Muscle layer of colon (tissue), 2 donors: ENCODE measurements at regions not wholly inside any gene's neighbourhood (a gene's known extent, or its start where the extent isn't known, plus 50 kb on each side); places are given as distances from the start of the nearest gene placed in this dataset.
"Not testable (repeated sequence)": the region's sequence is repeated elsewhere in the genome, so short reads cannot be mapped to it uniquely, and the experiment has no call there.

Experiments used
- H3K27ac ChIP-seq: one replicate; pipeline ENCODE4 v1.7.0; 2013; ENCODE audit warnings: low read depth, mild to moderate bottlenecking, low read length, moderate library complexity
- H3K27me3 ChIP-seq, 2 donors: one replicate each; pipeline ENCODE4 v1.7.0; 2013; ENCODE audit warnings: low read length in 2 of 2, mild to moderate bottlenecking in 2 of 2; ENCODE audit not compliant: insufficient read depth in 2 of 2, control insufficient read depth in 1 of 2
- H3K36me3 ChIP-seq: one replicate; pipeline ENCODE4 v1.7.0; 2013; ENCODE audit warnings: mild to moderate bottlenecking, low read length; ENCODE audit not compliant: insufficient read depth
- H3K4me1 ChIP-seq: one replicate; pipeline ENCODE4 v1.7.0; 2013; ENCODE audit warnings: mild to moderate bottlenecking, low read length; ENCODE audit not compliant: insufficient read depth
- H3K4me3 ChIP-seq, 2 donors: one replicate each; pipeline ENCODE4 v1.7.0; 2013; ENCODE audit warnings: low read length in 2 of 2, low read depth in 1 of 2, mild to moderate bottlenecking in 1 of 2, moderate library complexity in 1 of 2
- H3K9ac ChIP-seq: one replicate; pipeline ENCODE4 v1.7.0; 2013; ENCODE audit warnings: low read length
- H3K9me3 ChIP-seq: one replicate; pipeline ENCODE4 v1.7.0; 2013; ENCODE audit warnings: mild to moderate bottlenecking, low read length
- donor health status: abdominal sarcoma.
- donor health status: Adenocarcinoma of cecum.

DNA sequence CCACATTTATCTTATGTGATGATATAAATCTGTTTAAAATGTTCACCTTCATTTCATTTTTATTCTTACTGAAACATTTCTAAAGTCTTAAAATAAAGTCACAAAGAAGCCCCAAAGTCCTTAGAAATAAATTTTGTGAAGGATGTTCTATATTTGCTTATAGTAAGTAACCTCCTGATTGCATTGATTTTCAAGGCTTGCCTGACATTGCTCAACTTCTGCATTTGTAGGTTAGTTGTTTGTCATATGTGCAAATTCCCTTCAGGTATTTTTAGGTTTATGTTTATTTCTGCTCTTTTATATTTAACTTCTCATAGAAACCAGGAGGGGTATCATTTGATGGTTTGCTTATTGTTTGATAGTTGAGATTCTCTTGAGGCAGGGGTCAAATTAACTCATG, 417.8 kb downstream of the ARL4A start:
- Histone ChIP-seq H3K9me3 (no peaks in the 10 kb centered on the region), H3K4me3 (no peak overlapping the region), H3K9ac (no peak overlapping the region), H3K4me1 (no peaks in the 10 kb centered on the region), H3K36me3 (no peaks in the 10 kb centered on the region), H3K27me3 (no peaks in the 10 kb centered on the region), H3K27ac (no peak overlapping the region)

DNA sequence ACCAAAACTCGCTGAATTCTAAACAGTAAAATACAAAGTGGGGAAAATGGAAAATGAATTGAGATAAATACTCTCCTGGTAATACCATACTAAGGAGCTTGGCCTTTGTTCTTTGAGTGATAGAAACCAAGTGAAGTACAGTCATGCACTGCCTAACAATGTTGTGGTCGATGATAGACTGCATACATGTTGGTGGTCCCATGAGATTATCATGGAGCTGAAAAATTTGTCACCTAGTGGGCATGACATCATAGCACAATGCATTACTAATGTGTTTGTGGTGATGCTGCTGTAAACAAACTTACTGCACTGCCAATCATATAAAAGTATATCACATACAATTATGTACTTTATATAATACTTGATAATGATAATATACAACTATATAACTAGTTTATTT, 419.1 kb downstream of the ARL4A start:
- Histone ChIP-seq H3K27ac (no peak overlapping the region), H3K36me3 (no peaks in the 10 kb centered on the region), H3K4me1 (no peaks in the 10 kb centered on the region), H3K27me3 (no peaks in the 10 kb centered on the region), H3K4me3 (no peak overlapping the region), H3K9ac (no peak overlapping the region), H3K9me3 (no peaks in the 10 kb centered on the region)

DNA sequence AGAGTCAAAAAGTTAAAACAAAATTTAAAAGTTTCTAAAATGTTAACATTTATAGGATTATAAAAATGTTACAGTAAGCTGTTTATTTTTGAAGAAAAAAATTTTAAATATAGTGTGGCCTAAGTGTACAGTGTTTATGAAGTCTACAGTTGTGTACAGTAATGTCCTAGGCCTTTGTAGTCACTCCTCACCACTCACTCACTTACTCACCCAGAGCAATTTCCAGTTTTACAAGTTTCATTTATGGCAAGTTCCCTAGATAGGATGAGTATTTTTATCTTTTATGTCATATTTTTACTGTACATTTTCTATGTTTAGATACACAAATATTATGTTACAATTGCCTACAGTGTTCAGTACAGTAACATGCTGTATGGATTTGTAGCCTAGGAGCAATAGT, 419.9 kb downstream of the ARL4A start:
- H3K4me1 ChIP-seq, result no peaks in the 10 kb centered on the region
- H3K27me3 ChIP-seq, result no peaks in the 10 kb centered on the region
- no peak overlapping the region for H3K27ac ChIP-seq
- H3K36me3 ChIP-seq, result no peaks in the 10 kb centered on the region
- no peaks in the 10 kb centered on the region for H3K9me3 ChIP-seq
- no peak overlapping the region for H3K4me3 ChIP-seq
- H3K9ac ChIP-seq, result no peak overlapping the region

DNA sequence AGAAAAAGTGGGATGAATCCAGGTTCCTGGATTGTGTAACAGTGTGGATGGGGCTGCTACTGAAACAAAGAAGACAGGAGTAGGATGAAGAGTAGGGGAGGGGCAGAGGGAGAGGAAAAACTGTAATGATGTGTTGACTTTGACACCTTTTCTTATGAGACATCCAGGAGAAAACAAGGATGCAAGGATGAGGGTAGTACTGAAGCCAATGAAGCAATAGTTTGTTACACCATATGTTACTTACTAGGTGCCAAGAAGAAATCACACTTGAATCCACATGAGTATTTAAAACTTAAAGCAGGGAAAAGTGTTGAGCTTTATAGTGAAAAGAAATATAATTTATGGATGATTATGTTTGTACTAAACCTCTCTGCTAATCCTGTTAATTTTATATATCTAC, 420.6 kb downstream of the ARL4A start:
- Histone ChIP-seq H3K9ac (no peak overlapping the region), H3K27ac (no peak overlapping the region), H3K4me1 (no peaks in the 10 kb centered on the region), H3K27me3 (no peaks in the 10 kb centered on the region), H3K36me3 (no peaks in the 10 kb centered on the region), H3K4me3 (no peak overlapping the region), H3K9me3 (no peaks in the 10 kb centered on the region)

DNA sequence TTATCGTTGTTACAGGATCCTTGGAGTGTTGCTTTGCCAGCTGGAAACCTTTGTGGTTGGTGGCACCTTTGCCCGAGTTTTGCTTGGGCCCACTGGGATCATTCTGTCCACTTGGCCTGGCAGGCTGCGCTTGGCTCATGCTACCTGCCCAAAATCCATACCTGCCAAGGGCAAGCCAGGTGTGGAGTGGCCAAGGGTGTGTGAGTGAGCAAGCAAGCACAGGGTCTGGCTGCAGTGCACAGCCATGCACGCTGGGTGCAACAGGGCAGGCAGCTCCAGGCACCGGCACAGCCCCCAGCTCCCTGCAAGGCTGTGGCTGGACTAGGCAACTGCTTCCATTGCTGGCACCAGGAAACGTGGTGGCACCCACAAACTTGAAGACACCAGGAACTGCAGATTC, 421.8 kb downstream of the ARL4A start:
- H3K27ac ChIP-seq, result no peak overlapping the region
- no peaks in the 10 kb centered on the region for H3K36me3 ChIP-seq
- H3K9me3 ChIP-seq, result no peaks in the 10 kb centered on the region
- H3K9ac ChIP-seq, result no peak overlapping the region
- no peak overlapping the region for H3K4me3 ChIP-seq
- H3K27me3 ChIP-seq, result no peaks in the 10 kb centered on the region
- H3K4me1 ChIP-seq, result no peaks in the 10 kb centered on the region

DNA sequence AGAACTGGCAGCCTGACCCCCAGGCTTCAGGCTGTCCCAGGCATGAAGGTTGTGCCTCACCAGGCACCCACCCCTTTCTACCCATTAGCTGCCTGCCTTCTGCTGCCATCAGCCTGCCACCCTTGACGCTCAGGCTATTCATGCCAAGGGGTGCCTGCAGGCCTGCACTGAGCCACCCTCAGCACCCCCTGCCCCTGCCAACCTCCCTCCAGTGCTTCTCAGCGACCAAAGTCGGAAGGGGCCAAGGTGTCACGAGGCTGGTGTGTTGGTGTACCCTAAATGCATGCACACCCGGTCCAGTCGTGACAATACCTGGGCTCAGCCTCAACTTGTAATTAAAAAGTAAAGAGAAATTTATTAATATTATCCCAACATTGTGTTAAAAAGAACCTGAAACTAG, 422.7 kb downstream of the ARL4A start:
- Histone ChIP-seq H3K27me3 (no peaks in the 10 kb centered on the region), H3K9me3 (no peaks in the 10 kb centered on the region), H3K27ac (no peak overlapping the region), H3K4me1 (no peaks in the 10 kb centered on the region), H3K4me3 (no peak overlapping the region), H3K9ac (no peak overlapping the region), H3K36me3 (no peaks in the 10 kb centered on the region)

DNA sequence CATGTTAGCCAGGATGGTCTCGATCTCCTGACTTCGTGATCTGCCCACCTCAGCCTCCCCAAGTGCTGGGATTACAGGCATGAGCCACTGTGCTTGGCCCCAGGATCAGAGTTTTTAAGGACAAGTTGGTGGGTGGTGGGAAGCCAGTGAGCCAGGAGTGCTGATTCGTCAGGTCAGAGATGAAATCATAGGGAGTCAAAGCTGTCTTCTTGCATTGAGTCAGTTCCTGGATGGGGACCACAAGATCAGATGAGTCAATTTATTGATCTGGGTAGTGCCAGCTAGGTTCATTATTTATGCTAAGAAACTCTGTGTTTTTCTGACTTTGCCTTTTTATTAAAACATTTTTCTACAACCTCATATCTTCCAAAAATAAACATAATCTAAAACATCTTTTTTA, 423.8 kb downstream of the ARL4A start:
- H3K4me3 ChIP-seq, result no peak overlapping the region
- no peaks in the 10 kb centered on the region for H3K4me1 ChIP-seq
- H3K27me3 ChIP-seq, result no peaks in the 10 kb centered on the region
- H3K36me3 ChIP-seq, result no peaks in the 10 kb centered on the region
- H3K9ac ChIP-seq, result no peak overlapping the region
- no peak overlapping the region for H3K27ac ChIP-seq
- no peaks in the 10 kb centered on the region for H3K9me3 ChIP-seq

DNA sequence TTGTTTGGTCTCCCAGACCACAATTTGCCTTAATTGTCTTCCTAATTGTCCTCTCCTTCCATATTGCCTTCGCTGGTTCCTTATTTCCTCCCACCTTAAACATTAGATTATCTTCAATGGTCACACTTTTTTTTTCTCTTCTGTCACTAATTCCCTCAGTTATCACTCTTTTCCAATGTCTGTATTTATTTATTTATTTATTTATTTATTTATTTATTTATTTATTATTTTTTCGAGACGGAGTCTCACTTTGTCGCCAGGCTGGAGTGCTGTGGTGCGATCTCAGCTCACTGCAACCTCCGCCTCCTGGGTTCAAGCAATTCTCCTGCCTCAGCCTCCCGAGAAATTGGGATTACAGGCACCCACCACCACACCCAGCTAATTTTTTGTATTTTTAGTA, 426.8 kb downstream of the ARL4A start:
- H3K4me3 ChIP-seq, H3K9me3 ChIP-seq, H3K4me1 ChIP-seq, H3K27ac ChIP-seq, H3K27me3 ChIP-seq, H3K9ac ChIP-seq, H3K36me3 ChIP-seq: not testable (repeated sequence)

DNA sequence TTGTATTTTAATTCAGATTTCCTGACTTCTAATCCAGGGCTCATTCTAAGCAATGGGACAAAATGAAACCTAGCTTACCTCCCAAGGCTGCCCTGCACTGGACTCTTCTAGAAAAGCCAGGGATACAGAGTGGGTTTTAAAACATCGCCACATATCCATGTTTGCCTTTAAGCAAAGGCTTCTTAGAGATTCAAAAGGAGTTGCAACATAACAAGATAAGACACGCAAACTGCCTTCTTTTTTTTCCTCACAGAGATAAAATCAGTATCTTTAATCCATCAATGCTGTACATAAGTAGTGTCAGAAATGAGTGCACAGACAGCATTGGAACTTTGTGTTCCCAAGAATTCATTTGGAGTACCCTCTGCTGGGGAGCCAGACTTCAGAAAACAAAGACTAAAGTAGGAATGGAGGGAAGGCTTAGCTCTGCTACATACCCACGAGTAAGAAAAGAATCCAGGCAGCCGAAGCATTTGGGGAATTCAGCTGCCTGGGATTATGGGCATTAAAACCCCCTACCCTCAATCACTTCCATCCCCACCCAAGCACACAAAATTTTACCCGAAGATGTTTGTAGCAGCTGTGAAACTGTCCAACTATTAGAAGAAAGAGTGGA, 427.8 kb downstream of the ARL4A start:
- Histone ChIP-seq H3K27me3 (no peaks in the 10 kb centered on the region), H3K36me3 (no peaks in the 10 kb centered on the region), H3K4me3 (no peak overlapping the region), H3K4me1 (no peaks in the 10 kb centered on the region), H3K9ac (no peak overlapping the region), H3K9me3 (no peaks in the 10 kb centered on the region), H3K27ac (no peak overlapping the region)

DNA sequence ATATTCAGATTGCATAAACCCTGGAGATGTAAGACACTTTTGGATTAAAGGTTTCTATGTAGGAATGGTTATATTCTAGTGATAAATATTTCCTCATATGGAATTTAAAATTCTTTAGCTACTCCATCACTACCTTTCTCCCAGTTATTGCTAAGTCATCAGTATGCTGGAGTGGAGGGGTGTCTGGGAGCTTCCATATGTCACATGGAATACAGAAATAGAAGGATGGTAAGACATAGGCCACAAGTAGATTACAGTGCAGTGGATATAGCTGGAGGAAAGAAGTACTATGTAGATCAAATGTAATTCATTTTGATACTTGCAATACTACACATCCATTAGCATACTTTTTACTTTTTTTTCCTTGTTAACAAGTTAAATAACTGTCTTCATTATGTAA, 428.4 kb downstream of the ARL4A start:
- no peaks in the 10 kb centered on the region for H3K9me3 ChIP-seq
- H3K36me3 ChIP-seq, result no peaks in the 10 kb centered on the region
- H3K4me1 ChIP-seq, result no peaks in the 10 kb centered on the region
- no peak overlapping the region for H3K9ac ChIP-seq
- no peaks in the 10 kb centered on the region for H3K27me3 ChIP-seq
- H3K4me3 ChIP-seq, result no peak overlapping the region
- no peak overlapping the region for H3K27ac ChIP-seq

DNA sequence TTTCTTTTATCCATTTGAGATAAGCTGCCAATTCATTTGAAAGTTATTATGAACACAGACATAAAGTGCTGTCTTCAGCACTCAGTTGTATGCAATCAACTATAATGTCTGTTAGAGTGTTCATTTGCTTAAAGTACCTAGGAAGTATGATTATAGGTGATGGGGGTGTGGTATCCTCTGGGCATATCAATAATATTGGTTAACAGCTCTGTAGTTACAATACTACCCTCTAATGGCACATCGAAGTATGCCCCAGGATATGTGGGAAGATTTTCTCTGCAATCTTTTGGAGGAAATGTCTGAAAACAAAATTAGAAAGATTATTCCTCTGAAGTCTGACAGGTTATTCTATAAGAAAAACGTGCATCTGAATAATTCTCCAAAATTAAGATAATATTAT, 429.7 kb downstream of the ARL4A start:
- Histone ChIP-seq H3K9ac (no peak overlapping the region), H3K4me3 (no peak overlapping the region), H3K9me3 (no peaks in the 10 kb centered on the region), H3K27ac (no peak overlapping the region), H3K27me3 (no peaks in the 10 kb centered on the region), H3K36me3 (no peaks in the 10 kb centered on the region), H3K4me1 (no peaks in the 10 kb centered on the region)

DNA sequence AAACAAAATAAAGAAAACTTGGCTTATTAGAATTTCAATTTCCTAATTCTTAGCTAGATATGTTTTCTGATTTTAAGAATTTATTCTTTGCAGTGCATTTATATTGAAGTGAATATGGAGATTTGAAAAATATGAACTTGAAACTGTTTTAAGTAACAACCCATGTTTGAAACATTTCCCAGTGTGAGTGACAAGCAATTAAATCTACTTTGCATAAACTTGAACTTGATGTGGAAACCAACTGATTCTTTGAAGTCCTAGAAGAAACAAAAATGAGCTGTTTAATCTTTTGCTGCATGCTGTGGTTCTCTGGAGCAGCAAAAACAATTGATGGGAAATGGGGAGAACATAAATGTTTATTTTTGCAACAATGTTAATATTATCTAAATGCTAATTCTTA, 430.2 kb downstream of the ARL4A start:
- H3K4me3 ChIP-seq, result no peak overlapping the region
- H3K36me3 ChIP-seq, result no peaks in the 10 kb centered on the region
- no peak overlapping the region for H3K9ac ChIP-seq
- no peak overlapping the region for H3K27ac ChIP-seq
- H3K27me3 ChIP-seq, result no peaks in the 10 kb centered on the region
- no peaks in the 10 kb centered on the region for H3K4me1 ChIP-seq
- no peaks in the 10 kb centered on the region for H3K9me3 ChIP-seq
